Endodermal cell (in vitro differentiated cells): ENCODE measurements at regions not wholly inside any gene's neighbourhood (a gene's known extent, or its start where the extent isn't known, plus 50 kb on each side); places are given as distances from the start of the nearest gene placed in this dataset.

Experiments
- DNase-seq: peaks from one replicate; pipeline ENCODE4 v3.0.0-alpha.2; 2017
- H3K27ac ChIP-seq: 2 replicates; pipeline ENCODE4 v1.5.1; 2013; ENCODE audit warnings: mild to moderate bottlenecking, low read depth, low read length, moderate library complexity
- H3K27me3 ChIP-seq: 2 replicates; pipeline ENCODE4 v1.6.1; 2013; ENCODE audit warnings: mild to moderate bottlenecking, low read length, moderate library complexity; ENCODE audit not compliant: insufficient read depth, control insufficient read depth, poor library complexity, severe bottlenecking
- H3K36me3 ChIP-seq: 2 replicates; pipeline ENCODE4 v1.7.0; 2013; ENCODE audit warnings: mild to moderate bottlenecking, low read length, moderate library complexity; ENCODE audit not compliant: control insufficient read depth, insufficient read depth
- H3K4me1 ChIP-seq: one replicate; pipeline ENCODE4 v1.7.0; 2013; ENCODE audit warnings: low read length; ENCODE audit not compliant: control insufficient read depth, insufficient read depth
- H3K4me3 ChIP-seq: 2 replicates; pipeline ENCODE4 v1.5.1; 2013; ENCODE audit warnings: mild to moderate bottlenecking, low read length, moderate library complexity
- H3K9ac ChIP-seq: 2 replicates; pipeline ENCODE4 v1.6.1; 2013; ENCODE audit warnings: mild to moderate bottlenecking, low read length, moderate library complexity; ENCODE audit not compliant: poor library complexity, severe bottlenecking; ENCODE audit errors: extremely low read depth
- H3K9me3 ChIP-seq: 2 replicates; pipeline ENCODE4 v1.6.1; 2013; ENCODE audit warnings: mild to moderate bottlenecking, low read length, moderate library complexity; ENCODE audit not compliant: control insufficient read depth
- H3K27ac Mint-ChIP-seq: 2 replicates; pipeline ENCODE4 v1.8.0; 2020; ENCODE audit warnings: mixed read lengths
- H3K27me3 Mint-ChIP-seq: 2 replicates; pipeline ENCODE4 v1.8.0; 2021; ENCODE audit warnings: mild to moderate bottlenecking, mixed read lengths; ENCODE audit not compliant: insufficient read depth
- H3K36me3 Mint-ChIP-seq: 2 replicates; pipeline ENCODE4 v1.8.0; 2020; ENCODE audit warnings: low read depth, mixed read lengths
- H3K4me1 Mint-ChIP-seq: 2 replicates; pipeline ENCODE4 v1.8.0; 2020; ENCODE audit warnings: mixed read lengths
- H3K4me3 Mint-ChIP-seq: 2 replicates; pipeline ENCODE4 v1.8.0; 2020; ENCODE audit warnings: mild to moderate bottlenecking, moderate library complexity, mixed read lengths
- H3K9me3 Mint-ChIP-seq: 2 replicates; pipeline ENCODE4 v1.8.0; 2020; ENCODE audit warnings: mild to moderate bottlenecking, mixed read lengths
- WGBS, 2 experiments: methylation state at CpG; one replicate each; pipeline versions ENCODE4 v1.1.5 to v1.1.7; 2013; ENCODE audit warnings: missing lambda C conversion rate in 2 of 2, mixed read lengths in 1 of 2; ENCODE audit not compliant: insufficient coverage in 1 of 2, insufficient read length in 1 of 2; 5-methylcytosine and 5-hydroxymethylcytosine counted together
- TF ChIP-seq, protein P1 (sequence below): fragments of 200-600 bp; sonication (generic); conservative IDR thresholded peaks from 2 replicates; pipeline ENCODE4 v1.5.0; 2021; ENCODE audit warnings: antibody characterized with exemption, mild to moderate bottlenecking

GRCh38 chr2:57527685-57528084, 518.9 kb upstream of the VRK2 start:
- H3K27ac ChIP-seq, result no peak overlapping the region
- H3K9me3 ChIP-seq, result no peaks in the 10 kb centered on the region
- TF ChIP-seq, protein P1, sequence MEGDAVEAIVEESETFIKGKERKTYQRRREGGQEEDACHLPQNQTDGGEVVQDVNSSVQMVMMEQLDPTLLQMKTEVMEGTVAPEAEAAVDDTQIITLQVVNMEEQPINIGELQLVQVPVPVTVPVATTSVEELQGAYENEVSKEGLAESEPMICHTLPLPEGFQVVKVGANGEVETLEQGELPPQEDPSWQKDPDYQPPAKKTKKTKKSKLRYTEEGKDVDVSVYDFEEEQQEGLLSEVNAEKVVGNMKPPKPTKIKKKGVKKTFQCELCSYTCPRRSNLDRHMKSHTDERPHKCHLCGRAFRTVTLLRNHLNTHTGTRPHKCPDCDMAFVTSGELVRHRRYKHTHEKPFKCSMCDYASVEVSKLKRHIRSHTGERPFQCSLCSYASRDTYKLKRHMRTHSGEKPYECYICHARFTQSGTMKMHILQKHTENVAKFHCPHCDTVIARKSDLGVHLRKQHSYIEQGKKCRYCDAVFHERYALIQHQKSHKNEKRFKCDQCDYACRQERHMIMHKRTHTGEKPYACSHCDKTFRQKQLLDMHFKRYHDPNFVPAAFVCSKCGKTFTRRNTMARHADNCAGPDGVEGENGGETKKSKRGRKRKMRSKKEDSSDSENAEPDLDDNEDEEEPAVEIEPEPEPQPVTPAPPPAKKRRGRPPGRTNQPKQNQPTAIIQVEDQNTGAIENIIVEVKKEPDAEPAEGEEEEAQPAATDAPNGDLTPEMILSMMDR, result no peak
- H3K4me1 ChIP-seq, result no peaks in the 10 kb centered on the region
- H3K9ac ChIP-seq, result no peak overlapping the region
- H3K27me3 ChIP-seq, result no peaks in the 10 kb centered on the region
- Mint-ChIP-seq H3K27me3 (no peaks in the 10 kb centered on the region), H3K4me3 (no peak overlapping the region), H3K36me3 (no peaks in the 10 kb centered on the region), H3K27ac (no peak overlapping the region), H3K9me3 (no peaks in the 10 kb centered on the region), H3K4me1 (peaks cover 3% of the 10 kb centered on the region)
- no peak overlapping the region for H3K4me3 ChIP-seq
- no peak for DNase-seq
- no peaks in the 10 kb centered on the region for H3K36me3 ChIP-seq
- WGBS, 2 experiments, result 97% methylated on average over 1 of the region's 1 CpG; no CpG with 5 or more reads in 1 of the 2 experiments

DNA sequence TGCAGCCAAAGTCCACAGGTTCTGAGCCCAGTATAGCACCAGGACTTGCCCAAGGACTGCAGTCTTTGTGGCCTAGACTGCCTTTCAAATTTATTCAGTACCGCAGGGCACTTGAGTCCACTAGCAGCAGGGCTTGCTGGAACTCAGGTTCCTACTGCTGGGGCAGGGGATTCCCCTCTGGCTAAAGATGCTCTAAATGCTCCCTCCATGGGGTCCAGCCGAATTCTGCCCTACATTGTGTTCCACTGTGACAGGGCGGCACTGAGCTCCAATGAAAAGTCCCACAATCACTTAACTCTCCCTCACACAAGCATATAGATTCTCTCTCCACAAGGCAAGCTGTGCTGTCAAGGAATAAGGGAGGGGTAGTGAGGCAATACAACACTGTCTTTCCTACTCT, 518.1 kb upstream of the VRK2 start:
- H3K36me3 ChIP-seq, result no peaks in the 10 kb centered on the region
- Mint-ChIP-seq H3K27me3 (no peaks in the 10 kb centered on the region), H3K9me3 (no peaks in the 10 kb centered on the region), H3K4me3 (no peak overlapping the region), H3K36me3 (no peaks in the 10 kb centered on the region), H3K4me1 (peaks cover 3% of the 10 kb centered on the region), H3K27ac (no peak overlapping the region)
- H3K9ac ChIP-seq, result no peak overlapping the region
- TF ChIP-seq, protein P1, result no peak
- no peaks in the 10 kb centered on the region for H3K27me3 ChIP-seq
- 80 to 86% methylated on average over 3 of the region's 3 CpGs for WGBS, 2 experiments
- H3K4me3 ChIP-seq, result no peak overlapping the region
- H3K4me1 ChIP-seq, result no peaks in the 10 kb centered on the region
- DNase-seq, result peak; percentile 58
- no peaks in the 10 kb centered on the region for H3K9me3 ChIP-seq
- no peak overlapping the region for H3K27ac ChIP-seq

GRCh38 chr2:57534358-57534757, 512.2 kb upstream of the VRK2 start:
- Histone ChIP-seq H3K36me3 (no peaks in the 10 kb centered on the region), H3K9ac (no peak overlapping the region), H3K27me3 (no peaks in the 10 kb centered on the region), H3K27ac (no peak overlapping the region), H3K4me3 (no peak overlapping the region), H3K9me3 (no peaks in the 10 kb centered on the region), H3K4me1 (no peaks in the 10 kb centered on the region)
- Mint-ChIP-seq H3K27ac (no peak overlapping the region), H3K4me1 (peaks cover 2% of the 10 kb centered on the region), H3K36me3 (no peaks in the 10 kb centered on the region), H3K27me3 (no peaks in the 10 kb centered on the region), H3K4me3 (no peak overlapping the region), H3K9me3 (no peaks in the 10 kb centered on the region)
- DNase-seq, result no peak
- TF ChIP-seq, protein P1, result no peak
